Vagina (tissue), 2 donors: ENCODE measurements at regions not wholly inside any gene's neighbourhood (a gene's known extent, or its start where the extent isn't known, plus 50 kb on each side); places are given as distances from the start of the nearest gene placed in this dataset.

Experiments
- DNase-seq, 2 donors: peaks; one replicate each; pipeline ENCODE4 v3.0.0-alpha.2; 2017; ENCODE audit errors: extremely low spot score in 2 of 2
- H3K27ac ChIP-seq: fragments of 200-600 bp; sonication (generic); one replicate; pipeline ENCODE4 v1.5.1; 2019
- H3K27me3 ChIP-seq: fragments of 200-600 bp; sonication (generic); one replicate; pipeline ENCODE4 v1.5.1; 2019
- H3K36me3 ChIP-seq, 2 donors: fragments of 200-600 bp; sonication (generic); one replicate each; pipeline ENCODE4 v1.5.1; 2017 to 2019
- H3K4me1 ChIP-seq: fragments of 200-600 bp; sonication (generic); one replicate; pipeline ENCODE4 v1.5.1; 2019
- H3K4me3 ChIP-seq, 2 donors: fragments of 200-600 bp; sonication (generic); 1 replicate in 1 of 2; 2 replicates in 1 of 2; pipeline ENCODE4 v1.5.1; 2016 to 2019
- H3K9me3 ChIP-seq: fragments of 200-600 bp; sonication (generic); one replicate; pipeline ENCODE4 v1.5.1; 2019
- CTCF ChIP-seq, 3 experiments: fragments of 450-650 bp in 2 of 3; fragments of 200-600 bp in 1 of 3; sonication (generic) in 1 of 3; IDR thresholded peaks; one replicate each; pipeline ENCODE4 v1.5.1; 2017 to 2019; ENCODE audit warnings: antibody characterized with exemption in 3 of 3, mild to moderate bottlenecking in 2 of 3, moderate library complexity in 2 of 3
- POLR2A ChIP-seq, 2 donors: fragments of 450-650 bp; IDR thresholded peaks; one replicate each; pipeline ENCODE4 v1.6.1; 2017; ENCODE audit warnings: antibody characterized with exemption in 2 of 2, mild to moderate bottlenecking in 2 of 2, moderate library complexity in 2 of 2
- POLR2AphosphoS5 ChIP-seq, 2 donors: sonication (generic); formaldehyde crosslinking; IDR thresholded peaks; one replicate each; pipeline ENCODE4 v1.9.0; 2017; ENCODE audit warnings: antibody characterized with exemption in 2 of 2, mild to moderate bottlenecking in 2 of 2, low read depth in 1 of 2; ENCODE audit not compliant: insufficient read depth in 1 of 2
- intact Hi-C: fragments of 100-400 bp; cut with DNase I; formaldehyde crosslinking; loops from one replicate; pipeline ENCODE4 v1.15.1; 2023

- Histone ChIP-seq H3K4me1 (no peaks in the 10 kb centered on the region), H3K9me3 (no peaks in the 10 kb centered on the region), H3K27me3 (no peaks in the 10 kb centered on the region), H3K27ac (no peak overlapping the region), H3K4me3 (no peak overlapping the region), H3K36me3 (no peaks in the 10 kb centered on the region)
- intact Hi-C loops, result no loop called here
- DNase-seq, result no peak
- TF ChIP-seq POLR2AphosphoS5 (IDR thresholded peaks at IDR 0.05; ENCODE audit: insufficient read depth in 1 of 2, low read depth in 1 of 2) (no peak), POLR2A (IDR thresholded peaks at IDR 0.05) (no peak), CTCF (IDR thresholded peaks at IDR 0.05) (no peak)
Observed at GRCh38 chr13:84500016-84500415, 617.7 kb upstream of the SLITRK1 start.

- H3K9me3 ChIP-seq, result no peaks in the 10 kb centered on the region
- intact Hi-C loops, result no loop called here
- H3K27me3 ChIP-seq, result no peaks in the 10 kb centered on the region
- H3K4me3 ChIP-seq, result no peak overlapping the region
- H3K27ac ChIP-seq, result no peak overlapping the region
- H3K36me3 ChIP-seq, result no peaks in the 10 kb centered on the region
- no peak for DNase-seq
- no peaks in the 10 kb centered on the region for H3K4me1 ChIP-seq
- TF ChIP-seq POLR2AphosphoS5 (IDR thresholded peaks at IDR 0.05; ENCODE audit: insufficient read depth in 1 of 2, low read depth in 1 of 2) (no peak), POLR2A (IDR thresholded peaks at IDR 0.05) (no peak), CTCF (IDR thresholded peaks at IDR 0.05) (no peak)
Observed at GRCh38 chr13:84497613-84498012, 615.3 kb upstream of the SLITRK1 start.

- DNase-seq, result no peak
- Histone ChIP-seq H3K27ac (no peak overlapping the region), H3K9me3 (no peaks in the 10 kb centered on the region), H3K4me1 (no peaks in the 10 kb centered on the region), H3K36me3 (no peaks in the 10 kb centered on the region), H3K4me3 (no peak overlapping the region), H3K27me3 (no peaks in the 10 kb centered on the region)
- TF ChIP-seq POLR2A (IDR thresholded peaks at IDR 0.05) (no peak), CTCF (IDR thresholded peaks at IDR 0.05) (no peak), POLR2AphosphoS5 (IDR thresholded peaks at IDR 0.05; ENCODE audit: insufficient read depth in 1 of 2, low read depth in 1 of 2) (no peak)
- intact Hi-C loops, result no loop called here
Observed at GRCh38 chr13:84491952-84492351, 609.7 kb upstream of the SLITRK1 start.

GRCh38 chr13:84487752-84488151 lies 605.5 kb upstream of the SLITRK1 start:
- Histone ChIP-seq H3K4me3 (no peak overlapping the region), H3K9me3 (no peaks in the 10 kb centered on the region), H3K27me3 (no peaks in the 10 kb centered on the region), H3K4me1 (no peaks in the 10 kb centered on the region), H3K27ac (no peak overlapping the region), H3K36me3 (no peaks in the 10 kb centered on the region)
- TF ChIP-seq POLR2A (IDR thresholded peaks at IDR 0.05), result no peak
- no peak for TF ChIP-seq CTCF (IDR thresholded peaks at IDR 0.05)
- TF ChIP-seq POLR2AphosphoS5 (IDR thresholded peaks at IDR 0.05; ENCODE audit: insufficient read depth in 1 of 2, low read depth in 1 of 2), result no peak
- intact Hi-C loops, result no loop called here
- DNase-seq, result no peak

- TF ChIP-seq POLR2A (IDR thresholded peaks at IDR 0.05) (no peak), CTCF (IDR thresholded peaks at IDR 0.05) (no peak), POLR2AphosphoS5 (IDR thresholded peaks at IDR 0.05; ENCODE audit: insufficient read depth in 1 of 2, low read depth in 1 of 2) (no peak)
- Histone ChIP-seq H3K4me3 (no peak overlapping the region), H3K27ac (no peak overlapping the region), H3K4me1 (no peaks in the 10 kb centered on the region), H3K36me3 (no peaks in the 10 kb centered on the region), H3K27me3 (no peaks in the 10 kb centered on the region), H3K9me3 (no peaks in the 10 kb centered on the region)
- intact Hi-C loops, result no loop called here
- DNase-seq, result no peak
Observed at GRCh38 chr13:84481958-84482357, 599.7 kb upstream of the SLITRK1 start.
